GM12878 (cell line): ENCODE measurements at regions not wholly inside any gene's neighbourhood (a gene's known extent, or its start where the extent isn't known, plus 50 kb on each side); places are given as distances from the start of the nearest gene placed in this dataset.

Experiments
- MYB ChIP-seq: fragments of 150-350 bp; IDR thresholded peaks from 2 replicates; pipeline ENCODE4 v1.6.1; 2014; ENCODE audit warnings: mild to moderate bottlenecking, low read depth, low read length, borderline replicate concordance
- RFX5 ChIP-seq: IDR thresholded peaks from 2 replicates; pipeline ENCODE4 v1.6.1; 2011; ENCODE audit warnings: low read depth, low read length, improper control_type of control experiment
- SIX5 ChIP-seq: IDR thresholded peaks from 2 replicates; pipeline ENCODE4 v1.6.1; 2011; ENCODE audit warnings: mild to moderate bottlenecking, low read depth, low read length, moderate library complexity; ENCODE audit not compliant: severe bottlenecking
- ZBTB4 ChIP-seq: fragments of 450-650 bp; formaldehyde crosslinking; IDR thresholded peaks from 2 replicates; pipeline ENCODE4 v1.4.0; 2022; ENCODE audit warnings: mild to moderate bottlenecking, moderate library complexity
- ZNF592 ChIP-seq: fragments of 450-650 bp; IDR thresholded peaks from 2 replicates; pipeline ENCODE4 v1.6.1; 2017; ENCODE audit warnings: mild to moderate bottlenecking, moderate library complexity
- TF ChIP-seq, protein P1 (sequence below): fragments of 450-650 bp; IDR thresholded peaks from 2 replicates; pipeline ENCODE4 v1.6.1; 2016; ENCODE audit warnings: mild to moderate bottlenecking

DNA sequence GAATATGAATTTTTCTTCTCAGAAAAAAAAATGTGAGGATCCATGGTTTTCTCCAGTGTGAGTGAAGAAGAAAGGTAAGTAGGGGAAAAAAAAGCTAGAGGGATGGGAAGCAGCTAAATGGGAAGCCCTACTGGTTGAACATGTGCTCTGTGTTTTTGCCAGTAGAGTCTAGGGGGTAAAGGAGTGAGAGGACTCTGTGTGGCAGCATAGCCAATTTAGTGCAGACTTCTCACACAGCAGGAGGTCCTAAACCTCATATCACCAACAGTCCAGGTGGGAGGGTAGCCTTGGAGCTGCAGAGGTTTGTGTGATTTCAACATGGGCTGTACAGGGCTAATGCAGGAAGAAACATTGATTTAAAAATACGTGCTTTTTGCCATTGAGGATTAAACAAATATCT is 334.5 kb upstream of the SPHKAP start (continued):
- TF ChIP-seq ZBTB4 (CRISPR knock-in tag) (no peak), SIX5 (no peak), ZNF592 (no peak), MYB (no peak), RFX5 (no peak)
- TF ChIP-seq, protein P1, sequence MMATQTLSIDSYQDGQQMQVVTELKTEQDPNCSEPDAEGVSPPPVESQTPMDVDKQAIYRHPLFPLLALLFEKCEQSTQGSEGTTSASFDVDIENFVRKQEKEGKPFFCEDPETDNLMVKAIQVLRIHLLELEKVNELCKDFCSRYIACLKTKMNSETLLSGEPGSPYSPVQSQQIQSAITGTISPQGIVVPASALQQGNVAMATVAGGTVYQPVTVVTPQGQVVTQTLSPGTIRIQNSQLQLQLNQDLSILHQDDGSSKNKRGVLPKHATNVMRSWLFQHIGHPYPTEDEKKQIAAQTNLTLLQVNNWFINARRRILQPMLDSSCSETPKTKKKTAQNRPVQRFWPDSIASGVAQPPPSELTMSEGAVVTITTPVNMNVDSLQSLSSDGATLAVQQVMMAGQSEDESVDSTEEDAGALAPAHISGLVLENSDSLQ, result no peak
